ENCODE measurements at regions not wholly inside any gene's neighbourhood (a gene's known extent, or its start where the extent isn't known, plus 50 kb on each side); places are given as distances from the start of the nearest gene placed in this dataset.

- Histone ChIP-seq H3K27ac (ENCODE audit: low read depth, low read length) (no peak overlapping the region), H3K9me3 (ENCODE audit: control insufficient read depth, insufficient read depth, low read length) (peaks cover 9% of the 10 kb centered on the region; the same call in 1 of the 2 replicates), H3K4me3 (ENCODE audit: low read depth, low read length) (no peak overlapping the region), H3K27me3 (ENCODE audit: control insufficient read depth, insufficient read depth, low read length) (no peaks in the 10 kb centered on the region)
- TF ChIP-seq CTCF (IDR thresholded peaks at IDR 0.05; ENCODE audit: low read depth, low read length) = no peak
- ChIA-PET POLR2A (no interaction called here), CTCF (no interaction called here)
- DNase-seq (ENCODE audit: low read depth, low spot score) = no peak
Observed at GRCh38 chr9:117825609-117826347, 121.6 kb downstream of the TLR4 start.

GRCh38 chr9:117826837-117827236 is 122.6 kb downstream of the TLR4 start:
- Histone ChIP-seq H3K9me3 (ENCODE audit: control insufficient read depth, insufficient read depth, low read length) (peaks cover 9% of the 10 kb centered on the region; the same call in 1 of the 2 replicates), H3K27me3 (ENCODE audit: control insufficient read depth, insufficient read depth, low read length) (no peaks in the 10 kb centered on the region), H3K27ac (ENCODE audit: low read depth, low read length) (no peak overlapping the region), H3K4me3 (ENCODE audit: low read depth, low read length) (no peak overlapping the region)
- TF ChIP-seq CTCF (IDR thresholded peaks at IDR 0.05; ENCODE audit: low read depth, low read length) = no peak
- no peak for DNase-seq (ENCODE audit: low read depth, low spot score)
- ChIA-PET POLR2A (no interaction called here), CTCF (no interaction called here)

GRCh38 chr9:117827456-117827855 is 123.3 kb downstream of the TLR4 start:
- peaks cover 9% of the 10 kb centered on the region; the same call in 1 of the 2 replicates for H3K9me3 ChIP-seq (ENCODE audit: control insufficient read depth, insufficient read depth, low read length)
- no peak overlapping the region for H3K4me3 ChIP-seq (ENCODE audit: low read depth, low read length)
- no peak for TF ChIP-seq CTCF (IDR thresholded peaks at IDR 0.05; ENCODE audit: low read depth, low read length)
- no peak for DNase-seq (ENCODE audit: low read depth, low spot score)
- POLR2A ChIA-PET = no interaction called here
- no peaks in the 10 kb centered on the region for H3K27me3 ChIP-seq (ENCODE audit: control insufficient read depth, insufficient read depth, low read length)
- CTCF ChIA-PET = no interaction called here
- H3K27ac ChIP-seq (ENCODE audit: low read depth, low read length) = no peak overlapping the region

- no peak overlapping the region for H3K27ac ChIP-seq (ENCODE audit: low read depth, low read length)
- no peak for TF ChIP-seq CTCF (IDR thresholded peaks at IDR 0.05; ENCODE audit: low read depth, low read length)
- ChIA-PET CTCF (no interaction called here), POLR2A (no interaction called here)
- DNase-seq (ENCODE audit: low read depth, low spot score) = no peak
- no peaks in the 10 kb centered on the region for H3K27me3 ChIP-seq (ENCODE audit: control insufficient read depth, insufficient read depth, low read length)
- H3K9me3 ChIP-seq (ENCODE audit: control insufficient read depth, insufficient read depth, low read length) = peaks cover 9% of the 10 kb centered on the region; the same call in 1 of the 2 replicates
- no peak overlapping the region for H3K4me3 ChIP-seq (ENCODE audit: low read depth, low read length)
Observed at GRCh38 chr9:117828466-117828865, 124.3 kb downstream of the TLR4 start.

GRCh38 chr9:117835798-117836197 is 131.6 kb downstream of the TLR4 start:
- POLR2A ChIA-PET = no interaction called here
- Histone ChIP-seq H3K9me3 (ENCODE audit: control insufficient read depth, insufficient read depth, low read length) (peaks cover 8% of the 10 kb centered on the region), H3K4me3 (ENCODE audit: low read depth, low read length) (no peak overlapping the region), H3K27me3 (ENCODE audit: control insufficient read depth, insufficient read depth, low read length) (no peaks in the 10 kb centered on the region), H3K27ac (ENCODE audit: low read depth, low read length) (no peak overlapping the region)
- TF ChIP-seq CTCF (IDR thresholded peaks at IDR 0.05; ENCODE audit: low read depth, low read length) = no peak
- DNase-seq (ENCODE audit: low read depth, low spot score) = no peak
- CTCF ChIA-PET = no interaction called here
